Endothelial cell of umbilical vein (primary cell): ENCODE measurements at regions not wholly inside any gene's neighbourhood (a gene's known extent, or its start where the extent isn't known, plus 50 kb on each side); places are given as distances from the start of the nearest gene placed in this dataset.

Experiments
- BruUV-seq: library from RNA; stranded (reverse); fragments of 400-500 nt; replicated peaks from 2 replicates; lab custom pipeline; 2021; lab: Mats Ljungman, UMichigan
- CTCF ChIA-PET: fragments of 300-600, 350-600 bp; sonication (Branson Sonifier 250); formaldehyde crosslinking; loops from one replicate; lab custom pipeline; 2021; ENCODE audit warnings: antibody characterized with exemption, inconsistent platforms; lab: Charles Lee
- POLR2A ChIA-PET: fragments of 300-600, 350-600 bp; sonication (Branson Sonifier 250); formaldehyde crosslinking; loops from one replicate; lab custom pipeline; 2021; ENCODE audit warnings: antibody characterized with exemption, inconsistent platforms; lab: Charles Lee
- DNase-seq: peaks from one replicate; pipeline ENCODE4 v3.0.0-alpha.2; 2011; ENCODE audit warnings: low read depth, low spot score
- FAIRE-seq: peaks from 2 replicates; lab custom pipeline; 2011; peaks lifted over from hg19 to GRCh38; lab: Jason Lieb, UNC
- H2AFZ ChIP-seq: 2 replicates; pipeline ENCODE4 v1.6.0; 2012; ENCODE audit warnings: low read depth, low read length, control low read depth, inconsistent platforms
- H3K27ac ChIP-seq: 2 replicates; pipeline ENCODE4 v1.5.1; 2011; ENCODE audit warnings: low read depth, mild to moderate bottlenecking, control low read depth, low read length, moderate library complexity; ENCODE audit not compliant: insufficient read depth
- H3K27me3 ChIP-seq, 2 experiments: 2 replicates each; pipeline versions ENCODE4 v1.6.0 to v1.6.1; 2011; ENCODE audit warnings: low read length in 2 of 2, mixed read lengths in 1 of 2; ENCODE audit not compliant: control insufficient read depth in 2 of 2, insufficient read depth in 2 of 2
- H3K36me3 ChIP-seq, 2 experiments: 2 replicates in 1 of 2; 3 replicates in 1 of 2; pipeline ENCODE4 v1.5.1; 2011; ENCODE audit warnings: low read length in 2 of 2, mild to moderate bottlenecking in 1 of 2, moderate library complexity in 1 of 2; ENCODE audit not compliant: control insufficient read depth in 2 of 2, insufficient read depth in 2 of 2; ENCODE audit errors: extremely low read depth in 1 of 2
- H3K4me1 ChIP-seq: 3 replicates; pipeline ENCODE4 v1.5.1; 2011; ENCODE audit warnings: mild to moderate bottlenecking, low read length; ENCODE audit not compliant: control insufficient read depth, insufficient read depth; ENCODE audit errors: extremely low read depth
- H3K4me2 ChIP-seq: 2 replicates; pipeline ENCODE4 v1.6.1; 2011; ENCODE audit warnings: low read length, control low read depth, mixed read lengths; ENCODE audit not compliant: insufficient read depth
- H3K4me3 ChIP-seq, 3 experiments: fragments of 200-600 bp in 1 of 3; sonication (generic), shearing (Covaris generic) in 1 of 3; replicated peaks in 1 of 3; 2 replicates each; pipeline ENCODE4 v1.5.1; 2011 to 2016; ENCODE audit warnings: control low read depth in 3 of 3, low read length in 3 of 3, mild to moderate bottlenecking in 2 of 3, inconsistent platforms in 1 of 3, low read depth in 1 of 3, moderate library complexity in 1 of 3; ENCODE audit not compliant: insufficient read depth in 1 of 3
- H3K79me2 ChIP-seq: 2 replicates; pipeline ENCODE4 v1.6.0; 2012; ENCODE audit warnings: low read length, inconsistent platforms; ENCODE audit not compliant: control insufficient read depth, insufficient read depth
- H3K9ac ChIP-seq: replicated peaks from 2 replicates; pipeline ENCODE3; 2011; ENCODE audit warnings: low read length, control low read depth; ENCODE audit not compliant: insufficient read depth; ENCODE audit errors: extremely low read depth
- H3K9me1 ChIP-seq: replicated peaks from 3 replicates; pipeline ENCODE4 v1.6.0; 2011; ENCODE audit warnings: mild to moderate bottlenecking, low read length; ENCODE audit not compliant: control insufficient read depth, insufficient read depth; ENCODE audit errors: extremely low read depth
- H3K9me3 ChIP-seq: replicated peaks from 2 replicates; pipeline ENCODE4 v1.5.1; 2012; ENCODE audit warnings: low read length, inconsistent platforms; ENCODE audit not compliant: control insufficient read depth, insufficient read depth
- H4K20me1 ChIP-seq: replicated peaks from 2 replicates; pipeline ENCODE3; 2011; ENCODE audit warnings: mild to moderate bottlenecking, low read length; ENCODE audit not compliant: control insufficient read depth, insufficient read depth; ENCODE audit errors: extremely low read depth
- CTCF ChIP-seq, 2 donors: IDR thresholded peaks; 1 replicate in 1 of 2; 2 replicates in 1 of 2; pipeline ENCODE4 v1.5.1; 2011; ENCODE audit warnings: low read length in 2 of 2, mild to moderate bottlenecking in 2 of 2, moderate library complexity in 2 of 2, control low read depth in 1 of 2, inconsistent platforms in 1 of 2, low read depth in 1 of 2; ENCODE audit not compliant: insufficient read depth in 1 of 2; ENCODE audit errors: extremely low read depth in 1 of 2
- EZH2 ChIP-seq: IDR thresholded peaks from 2 replicates; pipeline ENCODE4 v1.6.1; 2012; ENCODE audit warnings: borderline replicate concordance, low read depth, mild to moderate bottlenecking, moderate library complexity, low read length, inconsistent platforms; ENCODE audit not compliant: severe bottlenecking
- FOS ChIP-seq: IDR thresholded peaks from 2 replicates; pipeline ENCODE4 v1.6.1; 2011; ENCODE audit warnings: mild to moderate bottlenecking, low read length, moderate library complexity, borderline replicate concordance; ENCODE audit not compliant: insufficient read depth
- GATA2 ChIP-seq: IDR thresholded peaks from 2 replicates; pipeline ENCODE4 v1.7.0; 2011; ENCODE audit warnings: low read depth, mild to moderate bottlenecking, moderate library complexity, mixed read lengths, low read length; ENCODE audit not compliant: insufficient read length, insufficient read depth
- JUN ChIP-seq: IDR thresholded peaks from 2 replicates; pipeline ENCODE4 v1.6.1; 2011; ENCODE audit warnings: borderline replicate concordance, low read depth; ENCODE audit not compliant: insufficient read length, insufficient read depth
- MYC ChIP-seq: IDR thresholded peaks from one replicate; pipeline ENCODE4 v1.6.1; 2011; ENCODE audit warnings: mild to moderate bottlenecking, low read depth, low read length
- POLR2A ChIP-seq: IDR thresholded peaks from 2 replicates; pipeline ENCODE4 v1.6.1; 2012; ENCODE audit warnings: low read depth, mild to moderate bottlenecking, control low read depth, low read length
- POLR2AphosphoS5 ChIP-seq: IDR thresholded peaks from 2 replicates; pipeline ENCODE4 v1.6.1; 2012; ENCODE audit warnings: low read depth, mild to moderate bottlenecking, control low read depth, low read length, moderate library complexity; ENCODE audit not compliant: insufficient read depth
- dilution Hi-C: fragments of 300-500 bp; cut with MboI; formaldehyde crosslinking; loops from one replicate; pipeline ENCODE4 v1.15.0; 2019; ENCODE audit warnings: low sequenced_read_pairs; ENCODE audit not compliant: extremely low pct_ligation_motif_present
- intact Hi-C: fragments of 100-400 bp; cut with micrococcal nuclease; formaldehyde crosslinking; loops from one replicate; pipeline ENCODE4 v1.10.0; 2022
- TF ChIP-seq, protein P1 (sequence below): IDR thresholded peaks from 2 replicates; pipeline ENCODE4 v1.6.1; 2011; ENCODE audit not compliant: insufficient read depth, insufficient read length

DNA sequence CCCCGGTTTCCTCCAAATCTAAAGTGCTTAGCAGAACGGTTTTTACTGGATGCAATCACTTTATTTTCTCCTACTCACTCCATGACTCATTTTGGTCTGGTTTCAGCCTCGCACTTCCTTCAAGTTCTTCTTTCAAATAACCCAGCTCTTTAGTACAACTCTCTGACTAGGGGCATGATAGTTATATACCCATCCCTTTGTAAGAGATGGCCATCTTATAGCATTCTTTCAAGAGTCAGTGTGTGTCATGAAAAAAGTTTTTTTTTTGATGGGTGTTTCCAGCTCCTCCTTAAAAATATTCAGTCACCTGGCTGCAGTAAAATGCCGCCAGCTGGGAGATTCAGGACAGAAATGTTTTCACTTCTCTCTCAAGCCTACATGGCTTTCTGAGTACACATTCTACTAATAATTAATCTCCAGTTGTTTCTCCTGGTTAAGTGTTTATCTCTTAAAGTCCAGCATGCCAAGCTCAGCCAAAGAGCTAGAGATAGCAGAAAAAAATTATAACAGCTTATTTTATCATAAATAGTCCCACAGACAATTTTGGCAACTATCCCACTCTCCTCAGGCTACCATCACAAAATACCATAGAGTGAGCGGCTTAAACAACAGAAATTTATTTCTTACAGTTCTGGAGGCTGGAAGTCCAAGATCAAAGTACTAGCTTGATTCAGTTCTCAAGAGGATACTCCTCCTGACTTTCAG is 139.3 kb downstream of the GASK1B start:
- peak overlapping the region in 1 of 3 experiments; percentile 11 for H3K4me3 ChIP-seq
- H3K79me2 ChIP-seq, result no peaks in the 10 kb centered on the region
- peak overlapping the region; percentile 49 for H2AFZ ChIP-seq
- intact Hi-C loops (loop anchor here (1.0 kb wide), 8 partner anchors 9 to 139 kb away; no protein-coding TSS in a partner anchor), dilution Hi-C loops (no loop called here)
- ChIA-PET POLR2A (interaction anchor here (0.7 to 1.3 kb wide), 3 partner anchors 13 to 31 kb away, joined by 3 read pairs; no protein-coding TSS in a partner anchor), CTCF (interaction anchor here (0.8 to 2.0 kb wide), 8 partner anchors 10 to 138 kb away, joined by 3 to 14 read pairs (median 5); no protein-coding TSS in a partner anchor)
- DNase-seq, result peak; percentile 96
- no peaks in the 10 kb centered on the region for H3K36me3 ChIP-seq
- no peaks in the 10 kb centered on the region for H3K9me1 ChIP-seq
- no peaks in the 10 kb centered on the region for H3K27me3 ChIP-seq
- H3K27ac ChIP-seq, result peak overlapping the region; percentile 85
- no peaks in the 10 kb centered on the region for H3K9me3 ChIP-seq
- peak overlapping the region; percentile 78 for H3K4me2 ChIP-seq
- no peaks in the 10 kb centered on the region for H4K20me1 ChIP-seq
- no peak for TF ChIP-seq POLR2A
- TF ChIP-seq, protein P1, sequence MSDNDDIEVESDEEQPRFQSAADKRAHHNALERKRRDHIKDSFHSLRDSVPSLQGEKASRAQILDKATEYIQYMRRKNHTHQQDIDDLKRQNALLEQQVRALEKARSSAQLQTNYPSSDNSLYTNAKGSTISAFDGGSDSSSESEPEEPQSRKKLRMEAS, result no peak
- peak; percentile 95 for TF ChIP-seq FOS
- TF ChIP-seq EZH2, result no peak
- peak; percentile 64 for TF ChIP-seq GATA2
- TF ChIP-seq MYC, result no peak
- no peak for TF ChIP-seq CTCF (IDR thresholded peaks at IDR 0.05; ENCODE audit: extremely low read depth in 1 of 2, insufficient read depth in 1 of 2, low read depth in 1 of 2, low read length in 2 of 2)
- TF ChIP-seq JUN, result peak; percentile 89
- peak; percentile 37 for TF ChIP-seq POLR2AphosphoS5
- peak; percentile 90 for FAIRE-seq
- peaks cover 29% of the 10 kb centered on the region for H3K4me1 ChIP-seq
- peak overlapping the region; percentile 30 for H3K9ac ChIP-seq
- TSS peak; percentile 97 for BruUV-seq
